OCI-LY7 (cell line): ENCODE measurements at regions not wholly inside any gene's neighbourhood (a gene's known extent, or its start where the extent isn't known, plus 50 kb on each side); places are given as distances from the start of the nearest gene placed in this dataset.

Source experiments
- BruUV-seq: library from RNA; stranded (reverse); fragments of 400-500 nt; replicated peaks from 2 replicates; lab custom pipeline; 2021; lab: Mats Ljungman, UMichigan
- CTCF ChIA-PET: fragments of 300-600 bp; sonication (Branson Sonifier 250); formaldehyde crosslinking; loops from one replicate; lab custom pipeline; 2022; ENCODE audit warnings: antibody characterized with exemption; ENCODE audit not compliant: unreplicated experiment; lab: Charles Lee
- POLR2A ChIA-PET: fragments of 300-600 bp; sonication (Branson Sonifier 250); formaldehyde crosslinking; loops from one replicate; lab custom pipeline; 2022; ENCODE audit warnings: antibody characterized with exemption; lab: Charles Lee
- DNase-seq: peaks from one replicate; pipeline ENCODE4 v3.0.0-alpha.2; 2015; ENCODE audit warnings: low spot score
- H2AFZ ChIP-seq: fragments of 200-600 bp; sonication (generic), shearing (Covaris generic); 2 replicates; pipeline ENCODE4 v1.6.1; 2014; ENCODE audit warnings: mild to moderate bottlenecking, antibody characterized with exemption, low read length, moderate library complexity
- H3K27ac ChIP-seq: fragments of 200-600 bp; sonication (generic); 2 replicates; pipeline ENCODE4 v1.5.1; 2014; ENCODE audit warnings: mixed run types, low read depth, mild to moderate bottlenecking, moderate library complexity, low read length, inconsistent platforms; ENCODE audit not compliant: poor library complexity, severe bottlenecking
- H3K36me3 ChIP-seq: fragments of 200-600 bp; sonication (generic); 2 replicates; pipeline ENCODE4 v1.6.1; 2014; ENCODE audit warnings: mild to moderate bottlenecking, antibody characterized with exemption, low read length, moderate library complexity, mixed read lengths; ENCODE audit not compliant: insufficient read depth
- H3K4me1 ChIP-seq: fragments of 200-600 bp; sonication (generic); 2 replicates; pipeline ENCODE4 v1.5.1; 2014; ENCODE audit warnings: mild to moderate bottlenecking, low read length; ENCODE audit not compliant: insufficient read depth, poor library complexity, severe bottlenecking
- H3K4me2 ChIP-seq: fragments of 200-600 bp; sonication (generic); 2 replicates; pipeline ENCODE4 v1.6.1; 2014; ENCODE audit warnings: mild to moderate bottlenecking, low read length
- H3K4me3 ChIP-seq: fragments of 200-600 bp; sonication (generic); 2 replicates; pipeline ENCODE4 v1.5.1; 2014; ENCODE audit warnings: mild to moderate bottlenecking, low read depth, low read length; ENCODE audit not compliant: poor library complexity, severe bottlenecking
- H3K79me2 ChIP-seq: fragments of 200-600 bp; sonication (generic); 2 replicates; pipeline ENCODE4 v1.6.1; 2016; ENCODE audit warnings: low read depth, mild to moderate bottlenecking, low read length, moderate library complexity, mixed read lengths; ENCODE audit not compliant: insufficient read depth
- H3K9me2 ChIP-seq: fragments of 200-600 bp; sonication (generic); 2 replicates; pipeline ENCODE4 v1.6.1; 2016; ENCODE audit warnings: mild to moderate bottlenecking, low read length, mixed read lengths; ENCODE audit not compliant: insufficient read depth
- H3K9me3 ChIP-seq: fragments of 200-600 bp; sonication (generic); 2 replicates; pipeline ENCODE4 v1.6.1; 2014; ENCODE audit warnings: mild to moderate bottlenecking, mixed run types, low read length, mixed read lengths
- H4K20me1 ChIP-seq: fragments of 200-600 bp; sonication (generic); 2 replicates; pipeline ENCODE4 v1.6.1; 2014; ENCODE audit warnings: mild to moderate bottlenecking, antibody characterized with exemption, low read length, moderate library complexity, mixed read lengths; ENCODE audit not compliant: insufficient read depth
- CTCF ChIP-seq: fragments of 200-600 bp; sonication (generic); conservative IDR thresholded peaks from 2 replicates; pipeline ENCODE4 v1.5.1; 2014; ENCODE audit warnings: mild to moderate bottlenecking, antibody characterized with exemption, low read length, moderate library complexity, mixed read lengths
- EZH2phosphoT487 ChIP-seq: fragments of 200-600 bp; sonication (generic); IDR thresholded peaks from 2 replicates; pipeline ENCODE4 v1.6.1; 2018; ENCODE audit warnings: low read depth, borderline replicate concordance, mild to moderate bottlenecking, mixed run types, antibody characterized with exemption, low read length, moderate library complexity, mixed read lengths
- intact Hi-C: fragments of 100-400 bp; cut with micrococcal nuclease; formaldehyde crosslinking; loops from one replicate; pipeline ENCODE4 v1.10.0; 2022; ENCODE audit not compliant: unreplicated experiment

- no peak overlapping the region for H3K27ac ChIP-seq
- H3K9me3 ChIP-seq, result no peaks in the 10 kb centered on the region
- H3K79me2 ChIP-seq, result no peaks in the 10 kb centered on the region
- no peak overlapping the region for H2AFZ ChIP-seq
- intact Hi-C loops, result no loop called here
- no peaks in the 10 kb centered on the region for H3K9me2 ChIP-seq
- no peaks in the 10 kb centered on the region for H3K36me3 ChIP-seq
- no TSS peak for BruUV-seq
- no peak overlapping the region for H3K4me3 ChIP-seq
- DNase-seq, result no peak
- no peaks in the 10 kb centered on the region for H3K4me1 ChIP-seq
- H4K20me1 ChIP-seq, result no peaks in the 10 kb centered on the region
- ChIA-PET POLR2A (no interaction called here), CTCF (no interaction called here)
- no peak for TF ChIP-seq CTCF
- TF ChIP-seq EZH2phosphoT487, result no peak
- H3K4me2 ChIP-seq, result no peak overlapping the region
Measured at GRCh38 chr2:150566289-150566688, 78.8 kb upstream of the RND3 start.

GRCh38 chr2:150561076-150561475 is 73.6 kb upstream of the RND3 start:
- POLR2A ChIA-PET, result interaction anchor here (0.6 kb wide), 1 partner anchor 610 kb away, joined by 3 read pairs; no protein-coding TSS in a partner anchor
- Histone ChIP-seq H3K27ac (no peak overlapping the region), H3K9me2 (no peaks in the 10 kb centered on the region), H3K79me2 (no peaks in the 10 kb centered on the region), H3K4me2 (no peak overlapping the region), H3K4me1 (no peaks in the 10 kb centered on the region), H3K9me3 (no peaks in the 10 kb centered on the region), H4K20me1 (no peaks in the 10 kb centered on the region), H3K4me3 (no peak overlapping the region), H2AFZ (no peak overlapping the region), H3K36me3 (no peaks in the 10 kb centered on the region)
- TF ChIP-seq EZH2phosphoT487 (no peak), CTCF (no peak)
- BruUV-seq, result no TSS peak
- CTCF ChIA-PET, result no interaction called here
- intact Hi-C loops, result no loop called here
- DNase-seq, result no peak

GRCh38 chr2:150557020-150557600 is 69.6 kb upstream of the RND3 start:
- H4K20me1 ChIP-seq, result no peaks in the 10 kb centered on the region
- ChIA-PET CTCF (no interaction called here), POLR2A (no interaction called here)
- no peak overlapping the region for H2AFZ ChIP-seq
- no peaks in the 10 kb centered on the region for H3K9me3 ChIP-seq
- no TSS peak for BruUV-seq
- intact Hi-C loops, result no loop called here
- DNase-seq, result no peak
- no peak overlapping the region for H3K4me2 ChIP-seq
- no peaks in the 10 kb centered on the region for H3K79me2 ChIP-seq
- no peaks in the 10 kb centered on the region for H3K36me3 ChIP-seq
- H3K27ac ChIP-seq, result no peak overlapping the region
- no peak overlapping the region for H3K4me3 ChIP-seq
- H3K4me1 ChIP-seq, result no peaks in the 10 kb centered on the region
- no peaks in the 10 kb centered on the region for H3K9me2 ChIP-seq
- TF ChIP-seq CTCF (no peak), EZH2phosphoT487 (no peak)
